Fibroblast of lung (primary cell): ENCODE measurements at regions not wholly inside any gene's neighbourhood (a gene's known extent, or its start where the extent isn't known, plus 50 kb on each side); places are given as distances from the start of the nearest gene placed in this dataset.

ENCODE experiments used
- DNase-seq, 2 donors: peaks; one replicate each; pipeline versions ENCODE4 v3.0.0 to v3.0.0-alpha.2; 2010; ENCODE audit warnings: low read depth in 2 of 2
- H2AFZ ChIP-seq: 2 replicates; pipeline ENCODE4 v1.5.1; 2012; ENCODE audit warnings: low read length, control low read depth, inconsistent platforms
- H3K27ac ChIP-seq: 2 replicates; pipeline ENCODE4 v1.5.1; 2011; ENCODE audit warnings: low read length, control low read depth; ENCODE audit not compliant: insufficient read depth
- H3K27me3 ChIP-seq: 2 replicates; pipeline ENCODE4 v1.5.1; 2011; ENCODE audit warnings: mild to moderate bottlenecking, low read length; ENCODE audit not compliant: control insufficient read depth, insufficient read depth
- H3K36me3 ChIP-seq: 2 replicates; pipeline ENCODE4 v1.5.1; 2011; ENCODE audit warnings: low read length; ENCODE audit not compliant: control insufficient read depth, insufficient read depth
- H3K4me1 ChIP-seq: 2 replicates; pipeline ENCODE4 v1.5.1; 2011; ENCODE audit warnings: low read length; ENCODE audit not compliant: control insufficient read depth, insufficient read depth; ENCODE audit errors: extremely low read depth
- H3K4me2 ChIP-seq: 2 replicates; pipeline ENCODE4 v1.5.1; 2011; ENCODE audit warnings: low read length, control low read depth; ENCODE audit not compliant: insufficient read depth; ENCODE audit errors: extremely low read depth
- H3K4me3 ChIP-seq, 4 experiments: fragments of 200-600 bp in 1 of 4; sonication (generic) in 1 of 4; replicated peaks in 1 of 4; 2 replicates each; pipeline ENCODE4 v1.5.1; 2011 to 2016; ENCODE audit warnings: low read length in 4 of 4, low read depth in 3 of 4, mild to moderate bottlenecking in 3 of 4, control low read depth in 2 of 4, inconsistent platforms in 1 of 4, mixed read lengths in 1 of 4; ENCODE audit not compliant: insufficient read depth in 1 of 4; ENCODE audit errors: control extremely low read depth in 1 of 4
- H3K79me2 ChIP-seq: 2 replicates; pipeline ENCODE4 v1.5.1; 2012; ENCODE audit warnings: mild to moderate bottlenecking, low read length, inconsistent platforms; ENCODE audit not compliant: control insufficient read depth, insufficient read depth
- H3K9ac ChIP-seq: 2 replicates; pipeline ENCODE4 v1.5.1; 2011; ENCODE audit warnings: mild to moderate bottlenecking, low read length, control low read depth; ENCODE audit not compliant: insufficient read depth
- H3K9me3 ChIP-seq: 2 replicates; pipeline ENCODE4 v1.5.1; 2012; ENCODE audit warnings: low read depth, low read length; ENCODE audit not compliant: control insufficient read depth, insufficient read depth
- H4K20me1 ChIP-seq: 2 replicates; pipeline ENCODE4 v1.5.1; 2011; ENCODE audit warnings: low read length; ENCODE audit not compliant: control insufficient read depth, insufficient read depth; ENCODE audit errors: extremely low read depth
- CTCF ChIP-seq, 2 donors: IDR thresholded peaks in 1 of 2; conservative IDR thresholded peaks in 1 of 2; 1 replicate in 1 of 2; 2 replicates in 1 of 2; pipeline ENCODE4 v1.5.1; 2011 to 2012; ENCODE audit warnings: low read length in 2 of 2, control low read depth in 1 of 2, inconsistent platforms in 1 of 2, low read depth in 1 of 2, mild to moderate bottlenecking in 1 of 2
- EZH2 ChIP-seq: IDR thresholded peaks from 2 replicates; pipeline ENCODE4 v1.5.1; 2012; ENCODE audit warnings: low read length, control low read depth, mild to moderate bottlenecking; ENCODE audit errors: missing control alignments

DNA sequence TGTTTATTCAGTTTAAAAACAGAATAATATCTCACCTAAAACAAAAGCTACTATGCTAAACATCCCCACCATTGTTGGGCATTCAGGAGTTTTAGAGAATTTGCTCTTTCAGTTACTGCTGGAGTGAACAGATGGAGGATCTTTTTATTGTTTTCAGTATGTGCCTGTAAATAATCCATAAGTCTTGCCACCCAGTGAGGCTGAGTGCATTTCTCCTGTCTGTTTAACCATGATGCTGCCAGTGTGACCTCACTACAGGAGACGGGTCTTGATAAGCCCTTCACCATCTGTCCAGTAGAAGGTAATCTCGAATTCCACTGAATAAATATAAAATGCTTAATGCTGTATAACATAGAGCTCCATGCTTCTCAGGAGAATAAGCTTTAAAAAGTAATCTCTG lies 430.9 kb downstream of the POM121L12 start:
- Histone ChIP-seq H2AFZ (no peak overlapping the region), H3K36me3 (no peaks in the 10 kb centered on the region), H3K4me3 (no peak overlapping the region), H3K4me2 (no peak overlapping the region), H3K9ac (no peak overlapping the region), H3K9me3 (no peaks in the 10 kb centered on the region), H3K79me2 (no peaks in the 10 kb centered on the region), H3K4me1 (no peaks in the 10 kb centered on the region), H3K27ac (no peak overlapping the region), H3K27me3 (no peaks in the 10 kb centered on the region), H4K20me1 (no peaks in the 10 kb centered on the region)
- TF ChIP-seq EZH2 = no peak
- DNase-seq = no peak

GRCh38 chr7:53470336-53470970 lies 435.0 kb downstream of the POM121L12 start:
- Histone ChIP-seq H3K79me2 (no peaks in the 10 kb centered on the region), H3K9me3 (no peaks in the 10 kb centered on the region), H3K36me3 (no peaks in the 10 kb centered on the region), H3K27me3 (no peaks in the 10 kb centered on the region), H3K27ac (no peak overlapping the region), H4K20me1 (no peaks in the 10 kb centered on the region), H2AFZ (no peak overlapping the region), H3K4me1 (no peaks in the 10 kb centered on the region), H3K9ac (no peak overlapping the region), H3K4me3 (no peak overlapping the region), H3K4me2 (no peak overlapping the region)
- TF ChIP-seq CTCF (conservative IDR thresholded peaks at IDR 0.05 in 1 of 2, IDR thresholded peaks at IDR 0.05 in 1 of 2; ENCODE audit: low read depth in 1 of 2, low read length in 2 of 2) (no peak), EZH2 (no peak)
- DNase-seq = no peak

GRCh38 chr7:53473371-53473770 lies 437.9 kb downstream of the POM121L12 start:
- no peak overlapping the region for H3K4me2 ChIP-seq
- no peaks in the 10 kb centered on the region for H4K20me1 ChIP-seq
- no peak overlapping the region for H3K4me3 ChIP-seq
- H3K79me2 ChIP-seq = no peaks in the 10 kb centered on the region
- no peaks in the 10 kb centered on the region for H3K9me3 ChIP-seq
- no peaks in the 10 kb centered on the region for H3K27me3 ChIP-seq
- DNase-seq = no peak
- no peak for TF ChIP-seq CTCF (conservative IDR thresholded peaks at IDR 0.05 in 1 of 2, IDR thresholded peaks at IDR 0.05 in 1 of 2; ENCODE audit: low read depth in 1 of 2, low read length in 2 of 2)
- TF ChIP-seq EZH2 = no peak
- H3K27ac ChIP-seq = no peak overlapping the region
- no peak overlapping the region for H3K9ac ChIP-seq
- H2AFZ ChIP-seq = no peak overlapping the region
- no peaks in the 10 kb centered on the region for H3K36me3 ChIP-seq
- H3K4me1 ChIP-seq = no peaks in the 10 kb centered on the region
